Neural crest cell (in vitro differentiated cells): ENCODE measurements at regions not wholly inside any gene's neighbourhood (a gene's known extent, or its start where the extent isn't known, plus 50 kb on each side); places are given as distances from the start of the nearest gene placed in this dataset.

Experiments used
- DNase-seq: peaks from one replicate; pipeline ENCODE4 v3.0.0; 2021; ENCODE audit warnings: low read depth, mixed read lengths, low spot score
- H3K27ac Mint-ChIP-seq: one replicate; pipeline ENCODE4 v1.8.0; 2021; ENCODE audit warnings: mild to moderate bottlenecking, mixed read lengths; ENCODE audit not compliant: unreplicated experiment
- H3K27me3 Mint-ChIP-seq: 2 replicates; pipeline ENCODE4 v1.8.0; 2021; ENCODE audit warnings: low read depth, mild to moderate bottlenecking, mixed read lengths
- H3K36me3 Mint-ChIP-seq: 2 replicates; pipeline ENCODE4 v1.8.0; 2021; ENCODE audit warnings: low read depth, mild to moderate bottlenecking, mixed read lengths
- H3K4me1 Mint-ChIP-seq: 2 replicates; pipeline ENCODE4 v1.8.0; 2021; ENCODE audit warnings: mixed read lengths
- H3K4me3 Mint-ChIP-seq: one replicate; pipeline ENCODE4 v1.8.0; 2021; ENCODE audit warnings: mild to moderate bottlenecking, mixed read lengths
- H3K9me3 Mint-ChIP-seq: 2 replicates; pipeline ENCODE4 v1.8.0; 2021; ENCODE audit warnings: mixed read lengths
- TF ChIP-seq, protein P1 (sequence below): fragments of 200-600 bp; sonication (generic); conservative IDR thresholded peaks from 2 replicates; pipeline ENCODE4 v1.5.0; 2021; ENCODE audit warnings: antibody characterized with exemption, mild to moderate bottlenecking

DNA sequence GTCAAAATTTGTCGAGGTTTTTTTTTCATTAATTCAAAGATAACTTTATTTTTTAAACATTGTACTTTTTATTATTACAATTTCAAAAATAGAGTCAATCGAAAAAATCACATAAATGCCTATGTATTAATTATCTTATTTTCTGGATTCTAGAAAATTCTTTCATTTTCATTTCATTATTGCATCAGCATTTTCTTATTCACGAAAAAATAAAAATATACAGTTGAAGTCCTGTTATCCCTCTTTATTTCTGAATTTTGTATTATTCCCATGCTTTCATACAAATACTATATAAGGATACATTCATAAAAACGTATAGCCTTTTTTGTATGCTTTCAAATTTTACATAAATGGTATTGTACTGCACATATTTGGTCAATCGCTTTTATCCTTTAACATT, 681.0 kb upstream of the USP24 start:
- H3K27me3 Mint-ChIP-seq = no peaks in the 10 kb centered on the region
- DNase-seq = no peak
- no peak overlapping the region for H3K4me3 Mint-ChIP-seq
- peaks cover 16% of the 10 kb centered on the region for H3K36me3 Mint-ChIP-seq
- H3K4me1 Mint-ChIP-seq = no peaks in the 10 kb centered on the region
- H3K9me3 Mint-ChIP-seq = peaks cover 35% of the 10 kb centered on the region
- TF ChIP-seq, protein P1, sequence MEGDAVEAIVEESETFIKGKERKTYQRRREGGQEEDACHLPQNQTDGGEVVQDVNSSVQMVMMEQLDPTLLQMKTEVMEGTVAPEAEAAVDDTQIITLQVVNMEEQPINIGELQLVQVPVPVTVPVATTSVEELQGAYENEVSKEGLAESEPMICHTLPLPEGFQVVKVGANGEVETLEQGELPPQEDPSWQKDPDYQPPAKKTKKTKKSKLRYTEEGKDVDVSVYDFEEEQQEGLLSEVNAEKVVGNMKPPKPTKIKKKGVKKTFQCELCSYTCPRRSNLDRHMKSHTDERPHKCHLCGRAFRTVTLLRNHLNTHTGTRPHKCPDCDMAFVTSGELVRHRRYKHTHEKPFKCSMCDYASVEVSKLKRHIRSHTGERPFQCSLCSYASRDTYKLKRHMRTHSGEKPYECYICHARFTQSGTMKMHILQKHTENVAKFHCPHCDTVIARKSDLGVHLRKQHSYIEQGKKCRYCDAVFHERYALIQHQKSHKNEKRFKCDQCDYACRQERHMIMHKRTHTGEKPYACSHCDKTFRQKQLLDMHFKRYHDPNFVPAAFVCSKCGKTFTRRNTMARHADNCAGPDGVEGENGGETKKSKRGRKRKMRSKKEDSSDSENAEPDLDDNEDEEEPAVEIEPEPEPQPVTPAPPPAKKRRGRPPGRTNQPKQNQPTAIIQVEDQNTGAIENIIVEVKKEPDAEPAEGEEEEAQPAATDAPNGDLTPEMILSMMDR = no peak
- no peak overlapping the region for H3K27ac Mint-ChIP-seq

DNA sequence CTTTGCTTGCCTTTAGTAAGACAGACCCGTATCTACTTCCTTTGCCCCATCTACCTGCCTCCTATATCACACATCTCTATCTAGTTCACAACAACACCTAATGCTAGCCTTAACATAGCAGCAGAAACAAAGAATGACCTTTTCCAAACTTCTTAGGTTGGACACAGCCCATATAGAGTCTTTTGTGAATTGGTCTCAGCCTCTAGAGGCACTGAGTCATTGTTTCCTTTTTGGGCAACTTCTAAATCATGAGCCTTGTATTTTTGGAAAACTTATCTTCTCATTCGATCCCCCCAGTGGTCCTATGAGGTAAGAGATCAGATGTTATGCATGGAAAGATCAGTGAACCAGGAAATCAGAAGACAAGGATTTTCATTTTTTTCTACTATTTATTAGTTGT, 679.4 kb upstream of the USP24 start:
- DNase-seq = no peak
- TF ChIP-seq, protein P1 = no peak
- no peaks in the 10 kb centered on the region for H3K4me1 Mint-ChIP-seq
- no peaks in the 10 kb centered on the region for H3K27me3 Mint-ChIP-seq
- H3K9me3 Mint-ChIP-seq = peaks cover 28% of the 10 kb centered on the region
- peaks cover 13% of the 10 kb centered on the region for H3K36me3 Mint-ChIP-seq
- no peak overlapping the region for H3K4me3 Mint-ChIP-seq
- no peak overlapping the region for H3K27ac Mint-ChIP-seq

DNA sequence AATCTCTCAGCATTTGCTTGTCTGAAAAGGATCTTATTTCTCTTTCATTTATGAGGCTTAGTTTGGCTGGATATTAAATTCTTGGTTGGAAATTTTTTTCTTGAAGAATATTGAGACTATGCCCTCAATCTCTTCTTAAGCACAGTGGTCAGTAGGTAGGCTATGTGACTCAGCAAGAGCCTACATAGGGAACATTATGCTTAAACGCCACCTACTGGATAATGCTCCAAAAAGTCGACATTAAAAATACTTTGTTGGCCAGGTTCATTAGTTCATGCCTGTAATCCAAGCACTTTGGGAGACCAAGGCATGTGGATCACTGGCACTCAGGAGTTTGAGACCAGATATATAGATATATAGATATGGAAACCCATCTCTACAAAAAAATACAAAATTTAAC, 678.0 kb upstream of the USP24 start:
- DNase-seq = no peak
- H3K36me3 Mint-ChIP-seq = peaks cover 13% of the 10 kb centered on the region
- no peaks in the 10 kb centered on the region for H3K4me1 Mint-ChIP-seq
- peaks cover 31% of the 10 kb centered on the region for H3K9me3 Mint-ChIP-seq
- TF ChIP-seq, protein P1 = peak; percentile 50
- no peak overlapping the region for H3K27ac Mint-ChIP-seq
- H3K27me3 Mint-ChIP-seq = no peaks in the 10 kb centered on the region
- H3K4me3 Mint-ChIP-seq = no peak overlapping the region

DNA sequence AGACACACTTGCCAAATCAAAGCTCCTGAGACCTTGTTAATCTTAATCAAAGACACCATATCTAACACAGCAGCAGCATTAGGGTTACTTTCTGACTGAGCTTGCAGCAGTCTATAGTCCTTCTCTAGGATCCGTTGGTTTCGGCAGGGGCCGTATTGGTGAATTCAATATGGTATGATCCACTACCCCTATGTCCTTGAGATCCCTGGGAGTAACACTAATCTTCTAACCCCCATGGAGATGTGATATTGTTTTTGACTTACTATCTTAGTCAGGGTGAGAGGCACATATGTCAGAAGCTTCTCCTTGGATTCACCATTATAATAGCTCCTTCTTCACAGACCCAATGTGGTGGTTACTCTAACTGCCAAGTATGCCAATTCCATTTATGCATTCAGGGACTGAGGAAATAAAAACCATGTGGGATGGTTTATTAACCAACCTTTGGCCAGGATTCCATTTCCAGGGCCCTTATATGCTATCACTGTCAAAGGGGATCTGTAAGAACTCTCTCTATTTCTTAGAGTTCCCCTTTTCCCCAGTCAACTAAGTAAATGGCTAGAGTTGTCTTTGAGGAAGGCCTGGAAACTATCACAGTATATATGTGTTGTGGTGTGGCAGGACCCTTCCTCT, 673.6 kb upstream of the USP24 start:
- H3K27ac Mint-ChIP-seq = no peak overlapping the region
- peaks cover 17% of the 10 kb centered on the region for H3K9me3 Mint-ChIP-seq
- H3K36me3 Mint-ChIP-seq = peaks cover 6% of the 10 kb centered on the region
- no peaks in the 10 kb centered on the region for H3K27me3 Mint-ChIP-seq
- no peaks in the 10 kb centered on the region for H3K4me1 Mint-ChIP-seq
- TF ChIP-seq, protein P1 = no peak
- H3K4me3 Mint-ChIP-seq = no peak overlapping the region
- DNase-seq = no peak

DNA sequence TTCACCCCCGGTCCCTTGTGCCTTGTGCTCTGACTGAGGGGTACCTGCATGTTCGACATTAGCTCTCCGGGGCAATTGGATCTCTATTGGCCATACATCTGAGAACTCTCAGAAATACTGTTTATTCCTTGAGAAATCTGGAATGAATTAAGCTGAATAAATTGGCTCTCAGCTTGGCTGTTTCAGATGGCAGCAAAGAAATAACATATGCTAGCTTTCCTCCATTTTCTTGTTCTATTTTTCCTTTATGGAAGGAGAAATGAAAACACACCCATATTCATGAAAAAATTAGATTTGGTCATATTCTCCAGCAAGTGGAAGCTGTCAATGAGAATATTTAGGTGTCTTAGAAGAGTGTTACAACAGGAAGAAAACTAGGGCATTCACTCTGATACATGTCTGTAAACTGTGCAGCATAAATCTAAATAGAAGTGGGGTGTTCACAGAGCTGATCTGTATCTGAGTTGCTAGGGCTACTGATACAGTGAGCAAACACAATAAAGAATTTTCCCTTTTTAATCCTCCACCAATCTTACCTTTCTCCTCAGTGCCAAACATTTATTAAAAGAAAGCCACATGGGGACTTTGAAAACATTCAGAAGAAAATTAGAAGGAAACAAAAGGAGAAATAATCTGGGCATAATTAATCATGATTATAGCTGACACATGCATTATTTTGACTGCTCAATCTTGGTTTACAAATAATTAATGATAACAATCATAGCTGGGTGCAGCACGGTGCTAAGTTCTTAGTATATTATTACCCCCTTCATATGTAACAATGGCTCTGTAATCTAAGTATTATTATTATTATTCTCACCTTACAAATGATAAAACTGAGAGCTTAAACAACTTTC, 671.9 kb upstream of the USP24 start:
- Mint-ChIP-seq H3K36me3 (peaks cover 3% of the 10 kb centered on the region), H3K4me3 (no peak overlapping the region), H3K27me3 (no peaks in the 10 kb centered on the region), H3K9me3 (peaks cover 9% of the 10 kb centered on the region), H3K4me1 (no peaks in the 10 kb centered on the region), H3K27ac (no peak overlapping the region)
- TF ChIP-seq, protein P1 = no peak
- DNase-seq = no peak
